GM18868 (cell line): ENCODE measurements at regions not wholly inside any gene's neighbourhood (a gene's known extent, or its start where the extent isn't known, plus 50 kb on each side); places are given as distances from the start of the nearest gene placed in this dataset.

Source experiments
- ATAC-seq: cut with Tn5 transposase; IDR thresholded peaks from one replicate; pipeline ENCODE4 v1.9.1; 2021; ENCODE audit warnings: mild to moderate bottlenecking, moderate library complexity; ENCODE audit not compliant: unreplicated experiment

- no peak for ATAC-seq
Measured at GRCh38 chr17:73974536-73974935, 228.9 kb upstream of the RPL38 start.

GRCh38 chr17:73976147-73976546 is 227.3 kb upstream of the RPL38 start:
- ATAC-seq, result no peak

GRCh38 chr17:73976676-73977521 is 226.6 kb upstream of the RPL38 start:
- no peak for ATAC-seq

- no peak for ATAC-seq
Measured at GRCh38 chr17:73980517-73980916, 223.0 kb upstream of the RPL38 start.

GRCh38 chr17:73982871-73983270 is 220.6 kb upstream of the RPL38 start:
- no peak for ATAC-seq

- no peak for ATAC-seq
Measured at GRCh38 chr17:73983621-73984400, 219.7 kb upstream of the RPL38 start.

GRCh38 chr17:73984941-73985340 is 218.5 kb upstream of the RPL38 start:
- no peak for ATAC-seq

- no peak for ATAC-seq
Measured at GRCh38 chr17:73985466-73986015, 217.9 kb upstream of the RPL38 start.

GRCh38 chr17:73986641-73987177 is 216.8 kb upstream of the RPL38 start:
- ATAC-seq, result no peak

GRCh38 chr17:73987395-73987794 is 216.1 kb upstream of the RPL38 start:
- ATAC-seq, result no peak

GRCh38 chr17:73987845-73988509 is 215.5 kb upstream of the RPL38 start:
- ATAC-seq, result no peak

GRCh38 chr17:73989671-73990070 is 213.8 kb upstream of the RPL38 start:
- ATAC-seq, result no peak

GRCh38 chr17:73990290-73990689 is 213.2 kb upstream of the RPL38 start:
- ATAC-seq, result no peak

GRCh38 chr17:73991260-73991659 is 212.2 kb upstream of the RPL38 start:
- ATAC-seq, result no peak

- ATAC-seq, result no peak
Measured at GRCh38 chr17:73994946-73995345, 208.5 kb upstream of the RPL38 start.

GRCh38 chr17:73997059-73997458 is 206.4 kb upstream of the RPL38 start:
- no peak for ATAC-seq

GRCh38 chr17:73998249-73998648 is 205.2 kb upstream of the RPL38 start:
- ATAC-seq, result no peak

GRCh38 chr17:73998653-73999645 is 204.5 kb upstream of the RPL38 start:
- ATAC-seq, result no peak

- ATAC-seq, result no peak
Measured at GRCh38 chr17:74001145-74001544, 202.3 kb upstream of the RPL38 start.

- no peak for ATAC-seq
Measured at GRCh38 chr17:74002241-74002640, 201.2 kb upstream of the RPL38 start.
